ENCODE measurements at regions not wholly inside any gene's neighbourhood (a gene's known extent, or its start where the extent isn't known, plus 50 kb on each side); places are given as distances from the start of the nearest gene placed in this dataset.

- TF ChIP-seq CTCF (IDR thresholded peaks at IDR 0.05) (no peak), POLR2A (IDR thresholded peaks at IDR 0.05) (no peak)
Measured at GRCh38 chr3:6039971-6040370, 820.9 kb upstream of the GRM7 start.
